ENCODE measurements at regions not wholly inside any gene's neighbourhood (a gene's known extent, or its start where the extent isn't known, plus 50 kb on each side); places are given as distances from the start of the nearest gene placed in this dataset.

DNA sequence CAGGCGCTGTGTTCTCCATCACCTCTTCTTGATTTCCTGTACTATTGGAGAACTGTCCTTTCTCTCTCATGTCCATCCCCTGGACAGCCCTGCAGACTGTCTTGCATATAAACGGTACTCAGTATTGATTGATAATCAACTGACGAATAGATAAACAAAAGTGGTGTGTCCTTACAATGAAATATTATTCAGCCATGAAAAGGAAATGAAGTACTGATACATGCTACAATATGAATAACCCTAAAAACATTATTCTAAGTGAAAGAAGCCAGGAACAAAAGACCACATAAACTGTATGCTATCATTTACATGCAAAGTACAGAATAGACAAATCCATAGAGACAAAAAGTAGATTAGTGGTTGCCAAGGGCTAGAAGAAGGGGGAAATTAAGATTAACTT lies 77.6 kb downstream of the SDC1 start:
- TF ChIP-seq CTCF (IDR thresholded peaks at IDR 0.05) (no peak), EZH2 (IDR thresholded peaks at IDR 0.05; ENCODE audit: borderline replicate concordance, insufficient read depth, low read depth, low read length, poor library complexity, severe bottlenecking) (no peak)

Data from B cell (primary cell).